ENCODE measurements at regions not wholly inside any gene's neighbourhood (a gene's known extent, or its start where the extent isn't known, plus 50 kb on each side); places are given as distances from the start of the nearest gene placed in this dataset.

DNA sequence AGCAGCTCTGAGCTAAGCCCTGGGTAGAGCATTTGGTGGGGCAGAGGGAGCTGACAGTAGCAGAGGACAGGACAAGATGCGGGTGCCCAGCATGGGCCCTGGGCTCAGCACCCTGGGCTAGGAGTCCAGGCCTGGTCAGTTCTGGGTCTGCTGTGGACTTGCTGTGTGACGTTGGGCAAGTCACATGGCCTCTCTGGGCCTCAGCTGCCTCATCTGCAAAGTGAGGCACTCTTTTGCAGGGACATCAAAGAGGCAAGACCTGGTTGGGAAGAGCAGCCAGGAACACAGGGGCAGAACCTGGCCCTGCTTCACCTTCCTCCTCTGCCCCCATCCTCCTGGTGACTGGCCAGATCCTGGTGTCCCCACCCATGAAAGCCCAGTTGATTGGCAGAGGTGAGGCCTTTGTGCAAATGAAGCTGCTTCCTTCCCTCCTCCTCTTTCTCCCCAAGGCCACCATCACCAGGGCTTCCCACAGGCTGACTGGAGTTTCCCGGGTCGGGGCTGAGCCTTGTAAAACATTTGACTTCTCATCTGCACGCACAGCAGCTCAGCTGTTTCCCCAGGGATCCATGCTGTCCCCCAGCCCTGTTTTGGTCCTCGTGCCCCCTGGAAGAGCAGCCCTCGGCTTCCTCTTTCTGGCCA is 350.5 kb downstream of the MATN1 start:
- Histone ChIP-seq H3K4me1 (ENCODE audit: insufficient read depth, low read length) (no peaks in the 10 kb centered on the region), H3K4me2 (ENCODE audit: low read depth, low read length) (no peak overlapping the region), H3K4me3 (replicated peaks in 1 of 3; ENCODE audit: insufficient read depth in 1 of 3, low read depth in 2 of 3, low read length in 3 of 3) (no peak overlapping the region), H2AFZ (ENCODE audit: low read length) (no peak overlapping the region), H4K20me1 (ENCODE audit: insufficient read depth, low read length) (no peaks in the 10 kb centered on the region), H3K9ac (ENCODE audit: insufficient read depth, low read depth, low read length) (no peak overlapping the region), H3K9me3 (ENCODE audit: low read length) (no peaks in the 10 kb centered on the region), H3K27ac (ENCODE audit: extremely low read length, insufficient read depth, low read length) (no peak overlapping the region), H3K27me3 (ENCODE audit: control insufficient read depth in 1 of 2, insufficient read depth in 2 of 2, low read length in 2 of 2) (peaks cover 1 to 3% of the 10 kb centered on the region in 2 experiments; a peak in 2 of 5 replicates), H3K36me3 (replicated peaks in 1 of 2; ENCODE audit: control insufficient read depth in 1 of 2, insufficient read depth in 2 of 2, low read length in 2 of 2) (no peaks in the 10 kb centered on the region), H3K79me2 (ENCODE audit: insufficient read depth, low read length) (no peaks in the 10 kb centered on the region)
- TF ChIP-seq, protein P1, sequence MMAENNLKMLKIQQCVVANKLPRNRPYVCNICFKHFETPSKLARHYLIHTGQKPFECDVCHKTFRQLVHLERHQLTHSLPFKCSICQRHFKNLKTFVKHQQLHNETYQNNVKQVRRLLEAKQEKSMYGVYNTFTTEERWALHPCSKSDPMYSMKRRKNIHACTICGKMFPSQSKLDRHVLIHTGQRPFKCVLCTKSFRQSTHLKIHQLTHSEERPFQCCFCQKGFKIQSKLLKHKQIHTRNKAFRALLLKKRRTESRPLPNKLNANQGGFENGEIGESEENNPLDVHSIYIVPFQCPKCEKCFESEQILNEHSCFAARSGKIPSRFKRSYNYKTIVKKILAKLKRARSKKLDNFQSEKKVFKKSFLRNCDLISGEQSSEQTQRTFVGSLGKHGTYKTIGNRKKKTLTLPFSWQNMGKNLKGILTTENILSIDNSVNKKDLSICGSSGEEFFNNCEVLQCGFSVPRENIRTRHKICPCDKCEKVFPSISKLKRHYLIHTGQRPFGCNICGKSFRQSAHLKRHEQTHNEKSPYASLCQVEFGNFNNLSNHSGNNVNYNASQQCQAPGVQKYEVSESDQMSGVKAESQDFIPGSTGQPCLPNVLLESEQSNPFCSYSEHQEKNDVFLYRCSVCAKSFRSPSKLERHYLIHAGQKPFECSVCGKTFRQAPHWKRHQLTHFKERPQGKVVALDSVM (CRISPR knock-in tag; IDR thresholded peaks at IDR 0.05): no peak
- peak; percentile 97 for TF ChIP-seq ZNF768 (CRISPR knock-in tag; IDR thresholded peaks at IDR 0.05)
- BruUV-seq (replicated peaks): no TSS peak
- ATAC-seq: no peak
- intact Hi-C loops (cut with micrococcal nuclease; ENCODE audit: unreplicated experiment) (no loop called here), in situ Hi-C loops (cut with HindIII; ENCODE audit: extremely low pct_ligation_motif_present, low pct_unique_long_range_greater_than_20kb) (no loop called here)
- no peak for DNase-seq (ENCODE audit: low spot score)
- ChIA-PET CTCF (ENCODE audit: low intra/inter-chr PET ratio, low total read pairs) (no interaction called here), POLR2A (no interaction called here)
- no peak for FAIRE-seq
- 0% methylated on average over 1 of the region's 7 CpGs for WGBS (ENCODE audit: low lambda C conversion rate)

DNA sequence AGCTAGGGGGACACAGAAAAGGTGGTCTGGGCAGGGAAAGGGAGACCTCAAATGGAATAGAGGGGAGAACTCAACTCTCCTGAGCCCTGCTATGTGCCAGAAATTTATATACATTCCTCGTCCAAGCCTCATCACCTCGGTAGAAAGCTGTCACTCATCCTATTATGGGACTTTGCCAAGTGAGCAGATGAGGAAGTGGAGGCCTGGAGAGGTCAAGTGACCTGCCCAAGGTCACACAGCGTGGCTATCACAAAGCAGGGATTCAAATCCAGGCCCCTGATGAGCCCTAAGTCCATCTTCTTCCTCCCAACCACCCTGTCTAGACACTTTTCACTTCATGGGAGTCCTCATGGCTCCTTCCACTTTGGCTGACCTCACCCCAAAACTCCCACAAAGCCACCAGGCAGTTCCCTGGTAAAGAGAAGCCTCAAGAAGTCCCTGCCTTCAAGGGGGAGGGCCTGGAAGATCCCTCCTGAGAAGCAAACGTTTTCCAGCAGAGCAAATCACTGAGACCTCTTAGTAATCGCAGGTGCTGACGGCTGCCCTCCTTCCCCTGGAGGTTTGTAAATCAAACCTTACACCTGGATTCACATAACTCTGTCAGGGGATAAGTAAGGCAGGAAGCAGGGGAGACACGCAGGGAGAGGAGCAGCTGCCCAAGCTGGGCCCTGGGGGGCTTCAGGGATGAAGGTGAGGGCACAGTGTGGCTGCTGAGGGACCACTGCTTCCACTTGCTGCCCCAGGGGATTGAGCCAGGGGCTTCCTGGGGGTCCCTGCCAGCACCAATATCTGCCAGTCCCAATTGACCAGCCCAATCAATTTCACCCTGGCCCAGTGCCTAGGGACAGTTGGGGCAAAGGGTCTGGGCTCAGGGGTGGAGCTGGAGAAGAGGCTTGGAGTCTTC is 351.2 kb downstream of the MATN1 start:
- ChIA-PET POLR2A (no interaction called here), CTCF (ENCODE audit: low intra/inter-chr PET ratio, low total read pairs) (no interaction called here)
- Histone ChIP-seq H2AFZ (ENCODE audit: low read length) (no peak overlapping the region), H3K9me3 (ENCODE audit: low read length) (no peaks in the 10 kb centered on the region), H3K4me2 (ENCODE audit: low read depth, low read length) (no peak overlapping the region), H3K9ac (ENCODE audit: insufficient read depth, low read depth, low read length) (no peak overlapping the region), H3K27me3 (ENCODE audit: control insufficient read depth in 1 of 2, insufficient read depth in 2 of 2, low read length in 2 of 2) (peaks cover 1 to 3% of the 10 kb centered on the region in 2 experiments; a peak in 2 of 5 replicates), H3K36me3 (replicated peaks in 1 of 2; ENCODE audit: control insufficient read depth in 1 of 2, insufficient read depth in 2 of 2, low read length in 2 of 2) (no peaks in the 10 kb centered on the region), H3K4me3 (replicated peaks in 1 of 3; ENCODE audit: insufficient read depth in 1 of 3, low read depth in 2 of 3, low read length in 3 of 3) (no peak overlapping the region), H3K79me2 (ENCODE audit: insufficient read depth, low read length) (no peaks in the 10 kb centered on the region), H4K20me1 (ENCODE audit: insufficient read depth, low read length) (no peaks in the 10 kb centered on the region), H3K4me1 (ENCODE audit: insufficient read depth, low read length) (no peaks in the 10 kb centered on the region), H3K27ac (ENCODE audit: extremely low read length, insufficient read depth, low read length) (no peak overlapping the region)
- WGBS (ENCODE audit: low lambda C conversion rate): 12% methylated on average over 5 of the region's 7 CpGs
- TF ChIP-seq CBX1 (IDR thresholded peaks at IDR 0.05; ENCODE audit: low read depth) (no peak), TGIF2 (CRISPR knock-in tag; IDR thresholded peaks at IDR 0.05) (no peak), NR2F2 (IDR thresholded peaks at IDR 0.05; ENCODE audit: borderline replicate concordance, low read depth) (no peak), ZNF292 (CRISPR knock-in tag; IDR thresholded peaks at IDR 0.05; ENCODE audit: borderline replicate concordance, low read depth) (no peak), ZFAT (CRISPR knock-in tag; conservative IDR thresholded peaks at IDR 0.05) (no peak), NCOR1 (IDR thresholded peaks at IDR 0.05; ENCODE audit: borderline replicate concordance, low read length) (no peak), PCBP2 (optimal IDR thresholded peaks at IDR 0.05; ENCODE audit: low read depth, low read length, poor library complexity, severe bottlenecking) (no peak), ZNF772 (CRISPR knock-in tag; IDR thresholded peaks at IDR 0.05) (no peak), TCF7L2 (IDR thresholded peaks at IDR 0.05; ENCODE audit: low read depth, low read length) (no peak), PHF8 (CRISPR knock-in tag; IDR thresholded peaks at IDR 0.05) (no peak), FOXJ3 (CRISPR knock-in tag; IDR thresholded peaks at IDR 0.05; ENCODE audit: borderline replicate concordance) (no peak)
- intact Hi-C loops (cut with micrococcal nuclease; ENCODE audit: unreplicated experiment): no loop called here
- in situ Hi-C loops (cut with HindIII; ENCODE audit: extremely low pct_ligation_motif_present, low pct_unique_long_range_greater_than_20kb): no loop called here
- no peak for FAIRE-seq
- no peak for DNase-seq (ENCODE audit: low spot score)
- BruUV-seq (replicated peaks): no TSS peak
- ATAC-seq: no peak
